HL-60 (cell line): ENCODE measurements at regions not wholly inside any gene's neighbourhood (a gene's known extent, or its start where the extent isn't known, plus 50 kb on each side); places are given as distances from the start of the nearest gene placed in this dataset.

ENCODE experiments used
- GABPA ChIP-seq: IDR thresholded peaks from 2 replicates; pipeline ENCODE4 v1.6.1; 2012; ENCODE audit warnings: low read depth
- POLR2AphosphoS5 ChIP-seq: IDR thresholded peaks from 2 replicates; pipeline ENCODE4 v1.6.1; 2012; ENCODE audit warnings: low read depth
- SPI1 ChIP-seq: IDR thresholded peaks from 2 replicates; pipeline ENCODE4 v1.6.1; 2012; ENCODE audit warnings: low read depth, mild to moderate bottlenecking, borderline replicate concordance
- TF ChIP-seq, protein P1 (sequence below): IDR thresholded peaks from one replicate; pipeline ENCODE4 v1.5.1; 2011; ENCODE audit warnings: low read length, control low read depth, inconsistent platforms; ENCODE audit not compliant: insufficient read depth
- TF ChIP-seq, protein P2 (sequence below): IDR thresholded peaks from 2 replicates; pipeline ENCODE4 v1.6.1; 2012; ENCODE audit warnings: low read depth; ENCODE audit not compliant: insufficient replicate concordance

DNA sequence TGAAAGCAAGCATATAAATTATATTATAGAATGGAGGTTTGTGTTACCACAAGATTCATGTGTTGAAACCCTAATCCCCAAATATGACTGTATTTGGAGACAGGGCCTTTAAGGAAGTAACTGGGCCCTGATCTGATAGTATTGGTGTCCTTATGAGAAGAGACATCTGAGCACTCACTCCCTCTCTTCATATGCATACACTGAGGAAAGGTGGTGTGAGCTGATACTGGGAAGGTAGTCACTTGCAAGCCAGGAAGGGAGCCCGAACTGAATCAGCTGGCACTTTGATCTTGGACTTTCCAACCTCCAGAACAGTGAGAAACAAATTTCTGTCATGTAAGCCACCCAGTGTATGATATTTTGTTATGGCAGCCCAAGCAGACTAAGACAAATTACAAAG, 66.9 kb upstream of the RHOBTB1 start:
- TF ChIP-seq, protein P1, sequence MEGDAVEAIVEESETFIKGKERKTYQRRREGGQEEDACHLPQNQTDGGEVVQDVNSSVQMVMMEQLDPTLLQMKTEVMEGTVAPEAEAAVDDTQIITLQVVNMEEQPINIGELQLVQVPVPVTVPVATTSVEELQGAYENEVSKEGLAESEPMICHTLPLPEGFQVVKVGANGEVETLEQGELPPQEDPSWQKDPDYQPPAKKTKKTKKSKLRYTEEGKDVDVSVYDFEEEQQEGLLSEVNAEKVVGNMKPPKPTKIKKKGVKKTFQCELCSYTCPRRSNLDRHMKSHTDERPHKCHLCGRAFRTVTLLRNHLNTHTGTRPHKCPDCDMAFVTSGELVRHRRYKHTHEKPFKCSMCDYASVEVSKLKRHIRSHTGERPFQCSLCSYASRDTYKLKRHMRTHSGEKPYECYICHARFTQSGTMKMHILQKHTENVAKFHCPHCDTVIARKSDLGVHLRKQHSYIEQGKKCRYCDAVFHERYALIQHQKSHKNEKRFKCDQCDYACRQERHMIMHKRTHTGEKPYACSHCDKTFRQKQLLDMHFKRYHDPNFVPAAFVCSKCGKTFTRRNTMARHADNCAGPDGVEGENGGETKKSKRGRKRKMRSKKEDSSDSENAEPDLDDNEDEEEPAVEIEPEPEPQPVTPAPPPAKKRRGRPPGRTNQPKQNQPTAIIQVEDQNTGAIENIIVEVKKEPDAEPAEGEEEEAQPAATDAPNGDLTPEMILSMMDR: no peak
- no peak for TF ChIP-seq GABPA
- TF ChIP-seq, protein P2, sequence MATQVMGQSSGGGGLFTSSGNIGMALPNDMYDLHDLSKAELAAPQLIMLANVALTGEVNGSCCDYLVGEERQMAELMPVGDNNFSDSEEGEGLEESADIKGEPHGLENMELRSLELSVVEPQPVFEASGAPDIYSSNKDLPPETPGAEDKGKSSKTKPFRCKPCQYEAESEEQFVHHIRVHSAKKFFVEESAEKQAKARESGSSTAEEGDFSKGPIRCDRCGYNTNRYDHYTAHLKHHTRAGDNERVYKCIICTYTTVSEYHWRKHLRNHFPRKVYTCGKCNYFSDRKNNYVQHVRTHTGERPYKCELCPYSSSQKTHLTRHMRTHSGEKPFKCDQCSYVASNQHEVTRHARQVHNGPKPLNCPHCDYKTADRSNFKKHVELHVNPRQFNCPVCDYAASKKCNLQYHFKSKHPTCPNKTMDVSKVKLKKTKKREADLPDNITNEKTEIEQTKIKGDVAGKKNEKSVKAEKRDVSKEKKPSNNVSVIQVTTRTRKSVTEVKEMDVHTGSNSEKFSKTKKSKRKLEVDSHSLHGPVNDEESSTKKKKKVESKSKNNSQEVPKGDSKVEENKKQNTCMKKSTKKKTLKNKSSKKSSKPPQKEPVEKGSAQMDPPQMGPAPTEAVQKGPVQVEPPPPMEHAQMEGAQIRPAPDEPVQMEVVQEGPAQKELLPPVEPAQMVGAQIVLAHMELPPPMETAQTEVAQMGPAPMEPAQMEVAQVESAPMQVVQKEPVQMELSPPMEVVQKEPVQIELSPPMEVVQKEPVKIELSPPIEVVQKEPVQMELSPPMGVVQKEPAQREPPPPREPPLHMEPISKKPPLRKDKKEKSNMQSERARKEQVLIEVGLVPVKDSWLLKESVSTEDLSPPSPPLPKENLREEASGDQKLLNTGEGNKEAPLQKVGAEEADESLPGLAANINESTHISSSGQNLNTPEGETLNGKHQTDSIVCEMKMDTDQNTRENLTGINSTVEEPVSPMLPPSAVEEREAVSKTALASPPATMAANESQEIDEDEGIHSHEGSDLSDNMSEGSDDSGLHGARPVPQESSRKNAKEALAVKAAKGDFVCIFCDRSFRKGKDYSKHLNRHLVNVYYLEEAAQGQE: no peak
- no peak for TF ChIP-seq SPI1
- TF ChIP-seq POLR2AphosphoS5: no peak
